Astrocyte of the spinal cord (primary cell): ENCODE measurements at regions not wholly inside any gene's neighbourhood (a gene's known extent, or its start where the extent isn't known, plus 50 kb on each side); places are given as distances from the start of the nearest gene placed in this dataset.
A peak's percentile ranks its signal among the peaks of the same experiment; 100 is the strongest.

Source experiments
- DNase-seq: peaks from one replicate; pipeline ENCODE4 v3.0.0; 2011; ENCODE audit warnings: low read depth, low spot score
- H3K4me3 ChIP-seq: 2 replicates; pipeline ENCODE4 v1.5.1; 2011; ENCODE audit warnings: low read depth, mild to moderate bottlenecking, low read length, moderate library complexity
- CTCF ChIP-seq: IDR thresholded peaks from 2 replicates; pipeline ENCODE4 v1.5.1; 2012; ENCODE audit warnings: low read depth, mild to moderate bottlenecking, low read length, inconsistent platforms
- in situ Hi-C: cut with HindIII; loops from 2 replicates; pipeline ENCODE4 v1.10.0; 2017; ENCODE audit warnings: low sequenced_read_pairs

DNA sequence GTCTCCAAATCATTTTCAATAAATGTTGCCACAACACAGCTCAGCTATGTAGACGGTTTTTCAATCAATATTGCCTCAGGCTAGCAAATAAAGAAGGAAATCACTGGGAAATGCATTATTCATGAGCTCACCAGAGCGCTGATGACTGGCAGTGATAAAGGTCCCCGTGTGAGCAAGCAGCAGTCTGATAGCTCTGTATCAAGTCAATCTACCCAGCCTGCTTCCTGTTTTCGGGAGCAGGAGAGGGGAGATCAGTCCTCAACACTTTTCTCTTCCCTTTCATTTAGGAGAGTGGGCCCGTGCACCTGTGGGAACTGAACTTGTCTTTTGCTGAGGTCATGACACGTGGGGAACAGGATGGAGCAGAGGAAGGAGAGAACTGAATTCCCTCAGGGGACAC is 253.9 kb upstream of the SIX2 start:
- H3K4me3 ChIP-seq, result no peak overlapping the region
- in situ Hi-C loops, result no loop called here
- TF ChIP-seq CTCF, result no peak
- DNase-seq, result no peak

DNA sequence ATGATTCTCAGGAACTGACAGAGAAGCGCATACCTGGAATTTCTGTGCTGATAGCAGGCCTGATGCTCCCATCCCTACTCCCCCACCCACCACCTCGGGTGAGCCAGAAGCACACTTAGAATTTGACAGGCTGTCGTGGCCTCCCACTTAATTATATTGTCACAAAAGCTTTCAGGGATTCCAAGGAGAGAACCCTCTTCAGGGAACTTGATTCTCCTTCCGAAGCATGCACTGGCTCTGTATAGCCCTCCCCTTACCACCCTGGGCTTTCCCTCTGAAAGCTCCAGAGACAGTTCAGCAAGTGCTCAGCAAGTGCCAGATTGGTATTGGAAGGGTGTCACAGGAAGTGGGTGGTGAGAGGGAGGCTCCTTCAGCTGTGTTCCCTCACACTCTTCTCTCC is 252.5 kb upstream of the SIX2 start:
- no peak for DNase-seq
- in situ Hi-C loops, result no loop called here
- TF ChIP-seq CTCF, result no peak
- no peak overlapping the region for H3K4me3 ChIP-seq

- in situ Hi-C loops, result no loop called here
- DNase-seq, result no peak
- TF ChIP-seq CTCF, result no peak
Observed at GRCh38 chr2:45260946-45261345, 251.7 kb upstream of the SIX2 start.

GRCh38 chr2:45259547-45260160 is 250.4 kb upstream of the SIX2 start:
- H3K4me3 ChIP-seq, result no peak overlapping the region
- in situ Hi-C loops, result no loop called here
- no peak for TF ChIP-seq CTCF
- DNase-seq, result no peak

More at GRCh38 chr2:45260946-45261345, 251.7 kb upstream of the SIX2 start:
- no peak overlapping the region for H3K4me3 ChIP-seq

GRCh38 chr2:45259138-45259537 is 249.9 kb upstream of the SIX2 start:
- peak; percentile 43 for DNase-seq
- in situ Hi-C loops, result no loop called here
- H3K4me3 ChIP-seq, result no peak overlapping the region
- TF ChIP-seq CTCF, result no peak

DNA sequence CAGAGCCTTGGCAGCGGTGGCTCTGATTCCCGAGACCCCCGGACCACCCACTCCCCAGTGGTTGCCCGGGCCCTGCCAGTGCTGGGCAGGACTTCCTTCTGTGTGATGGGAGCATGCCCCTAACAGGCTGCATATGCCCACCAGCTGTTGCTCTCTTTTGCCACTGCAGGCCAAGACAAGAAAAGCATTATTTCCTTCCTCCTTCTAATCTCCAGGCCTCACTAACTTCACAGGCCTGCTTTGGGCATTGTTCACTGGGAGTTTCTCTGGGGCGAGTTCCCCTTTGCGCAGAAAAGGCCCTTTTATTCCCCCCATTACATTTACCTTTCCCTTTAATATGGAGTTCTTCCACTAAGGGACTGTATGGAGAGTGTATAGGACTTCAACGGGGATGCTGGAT is 249.1 kb upstream of the SIX2 start:
- no peak for TF ChIP-seq CTCF
- H3K4me3 ChIP-seq, result no peak overlapping the region
- in situ Hi-C loops, result no loop called here
- no peak for DNase-seq

DNA sequence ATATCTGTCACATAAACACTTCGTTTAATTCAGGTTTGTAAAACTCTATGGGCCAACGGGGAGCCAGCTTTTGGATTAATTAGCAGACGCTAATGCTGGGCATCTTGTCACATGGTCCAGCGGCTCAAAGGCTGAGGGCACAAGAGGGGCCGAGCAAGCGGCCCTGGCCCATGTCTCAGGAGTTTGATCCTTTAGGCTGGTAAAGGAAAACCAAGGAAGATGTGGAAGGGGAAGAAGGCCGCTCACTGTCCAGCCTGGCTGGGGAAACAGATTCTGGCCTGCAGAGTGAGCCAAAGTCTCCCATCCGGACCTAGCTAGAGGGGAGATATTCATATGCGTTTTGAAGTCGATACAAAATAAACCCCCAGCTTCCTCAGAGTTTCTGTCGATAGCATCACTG is 248.6 kb upstream of the SIX2 start:
- no peak overlapping the region for H3K4me3 ChIP-seq
- in situ Hi-C loops, result no loop called here
- no peak for TF ChIP-seq CTCF
- DNase-seq, result no peak
